Esophagus muscularis mucosa (tissue), 4 donors: ENCODE measurements at regions not wholly inside any gene's neighbourhood (a gene's known extent, or its start where the extent isn't known, plus 50 kb on each side); places are given as distances from the start of the nearest gene placed in this dataset.

ENCODE experiments used
- DNase-seq: peaks from one replicate; pipeline ENCODE4 v3.0.0-alpha.2; 2017; ENCODE audit errors: extremely low spot score
- H3K27ac ChIP-seq, 4 donors: fragments of 200-600 bp; sonication (generic); replicated peaks in 1 of 4; 1 replicate in 3 of 4; 2 replicates in 1 of 4; pipeline ENCODE4 v1.5.1; 2016 to 2019; ENCODE audit warnings: mild to moderate bottlenecking in 1 of 4
- H3K27me3 ChIP-seq, 4 donors: fragments of 200-600 bp; sonication (generic); one replicate each; pipeline versions ENCODE4 v1.5.1 to v1.6.0; 2016 to 2019
- H3K36me3 ChIP-seq, 4 donors: fragments of 200-600 bp; sonication (generic); one replicate each; pipeline ENCODE4 v1.5.1; 2016 to 2019
- H3K4me1 ChIP-seq, 4 donors: fragments of 200-600 bp; sonication (generic); one replicate each; pipeline ENCODE4 v1.5.1; 2016 to 2019
- H3K4me3 ChIP-seq, 4 donors: fragments of 200-600 bp; sonication (generic); 1 replicate in 2 of 4; 2 replicates in 2 of 4; pipeline ENCODE4 v1.5.1; 2016 to 2019; ENCODE audit warnings: mild to moderate bottlenecking in 4 of 4, moderate library complexity in 1 of 4
- H3K9me3 ChIP-seq, 4 donors: fragments of 200-600 bp; sonication (generic); 1 replicate in 3 of 4; 2 replicates in 1 of 4; pipeline ENCODE4 v1.5.1; 2016 to 2019
- EP300 ChIP-seq: sonication (generic); formaldehyde crosslinking; IDR thresholded peaks from one replicate; pipeline ENCODE4 v1.6.1; 2017; ENCODE audit warnings: antibody characterized with exemption
- POLR2A ChIP-seq: fragments of 450-650 bp; IDR thresholded peaks from one replicate; pipeline ENCODE4 v1.6.1; 2017; ENCODE audit warnings: antibody characterized with exemption, moderate library complexity, mild to moderate bottlenecking, low read depth
- POLR2AphosphoS5 ChIP-seq, 2 donors: sonication (generic); formaldehyde crosslinking; IDR thresholded peaks; one replicate each; pipeline ENCODE4 v1.6.1; 2017; ENCODE audit warnings: antibody characterized with exemption in 2 of 2
- WGBS: methylation state at CpG from one replicate; pipeline ENCODE4 v1.1.5; 2018; 5-methylcytosine and 5-hydroxymethylcytosine counted together
- intact Hi-C: fragments of 100-400 bp; cut with DNase I; formaldehyde crosslinking; loops from one replicate; pipeline ENCODE4 v1.15.1; 2023
- small RNA-seq, 3 donors: library from RNA; depleted of rRNA; stranded (forward); fragments of <200 nt; gene quantifications; one replicate each; pipeline ENCODE3, GENCODE V24; 2016
- TF ChIP-seq, protein P1 (sequence below), 3 experiments: fragments of 200-600 bp in 2 of 3; fragments of 450-650 bp in 1 of 3; sonication (generic) in 2 of 3; IDR thresholded peaks; one replicate each; pipeline ENCODE4 v1.5.1; 2017 to 2019; ENCODE audit warnings: antibody characterized with exemption in 3 of 3, mild to moderate bottlenecking in 2 of 3, moderate library complexity in 1 of 3

DNA sequence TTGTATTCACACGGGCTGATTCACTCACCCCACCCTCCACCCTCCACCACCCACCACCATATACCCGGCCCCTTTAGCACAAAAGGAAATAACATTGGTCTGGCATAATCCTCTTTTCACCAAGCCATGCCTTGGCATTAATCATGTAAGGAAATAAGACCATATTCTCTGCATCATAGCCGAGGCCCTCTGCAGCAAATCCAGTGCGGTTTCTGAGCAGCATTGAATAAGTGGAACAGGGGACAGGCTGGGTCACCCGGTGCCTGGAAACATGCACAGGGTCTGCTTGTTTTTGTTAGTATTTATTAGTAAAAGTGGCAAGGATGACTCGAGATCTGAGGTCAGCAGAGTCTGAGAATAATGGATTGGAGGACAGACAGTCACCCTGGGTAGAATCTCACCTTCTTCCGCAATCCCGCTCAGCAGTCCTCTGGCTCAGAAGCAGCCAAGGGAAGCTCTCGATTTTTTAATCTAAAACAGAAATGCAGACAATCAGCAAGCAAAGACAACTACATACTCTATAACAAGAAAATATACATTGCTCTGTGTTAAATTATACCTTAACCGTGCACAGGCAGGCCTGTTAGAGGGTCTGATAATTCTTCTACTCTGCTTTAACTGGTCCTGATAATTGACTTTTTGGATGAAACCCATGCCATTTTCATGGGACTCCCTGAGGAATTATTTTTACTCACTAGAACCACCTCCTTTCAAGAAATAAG lies 52.4 kb upstream of the CDC42BPA start:
- WGBS, result 85% methylated on average over 10 of the region's 10 CpGs
- Histone ChIP-seq H3K4me1 (no peaks in the 10 kb centered on the region), H3K36me3 (no peaks in the 10 kb centered on the region), H3K4me3 (no peak overlapping the region), H3K27me3 (no peaks in the 10 kb centered on the region), H3K27ac (no peak overlapping the region), H3K9me3 (no peaks in the 10 kb centered on the region)
- no peak for TF ChIP-seq POLR2AphosphoS5 (IDR thresholded peaks at IDR 0.05)
- intact Hi-C loops, result no loop called here
- DNase-seq, result no peak

DNA sequence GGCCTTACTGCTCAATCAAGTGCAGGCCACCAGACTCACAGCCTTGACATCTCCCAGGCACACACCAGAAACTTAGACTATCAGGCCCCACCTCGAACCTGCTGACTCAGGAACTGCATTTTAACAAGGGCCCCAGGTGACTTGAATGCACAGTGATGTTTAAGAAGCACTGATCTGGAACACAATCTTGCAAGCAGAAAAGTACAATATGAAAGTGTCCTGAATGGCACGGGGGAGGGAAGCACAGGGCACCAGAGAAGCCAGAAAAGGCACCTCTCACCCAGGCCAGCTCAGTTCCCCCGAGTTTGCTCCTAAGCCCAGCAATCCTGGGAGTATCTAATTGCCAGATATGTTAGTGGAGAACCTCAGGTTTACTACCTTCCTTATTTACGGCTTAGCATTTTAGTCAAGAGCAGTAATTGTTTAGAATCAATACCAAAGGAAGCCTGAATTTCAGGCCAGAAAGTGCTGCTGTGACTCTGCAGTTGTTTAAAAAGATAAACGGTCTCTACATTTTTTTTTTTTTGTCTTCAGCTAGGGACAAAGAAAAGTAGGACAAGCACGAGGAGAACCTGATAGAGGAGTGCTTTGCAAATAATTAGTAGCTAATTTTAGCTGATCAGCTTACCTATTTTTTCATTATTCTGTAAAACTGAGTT lies 50.9 kb upstream of the CDC42BPA start:
- intact Hi-C loops, result no loop called here
- no peak for TF ChIP-seq EP300
- no peak for TF ChIP-seq POLR2AphosphoS5 (IDR thresholded peaks at IDR 0.05)
- TF ChIP-seq, protein P1, sequence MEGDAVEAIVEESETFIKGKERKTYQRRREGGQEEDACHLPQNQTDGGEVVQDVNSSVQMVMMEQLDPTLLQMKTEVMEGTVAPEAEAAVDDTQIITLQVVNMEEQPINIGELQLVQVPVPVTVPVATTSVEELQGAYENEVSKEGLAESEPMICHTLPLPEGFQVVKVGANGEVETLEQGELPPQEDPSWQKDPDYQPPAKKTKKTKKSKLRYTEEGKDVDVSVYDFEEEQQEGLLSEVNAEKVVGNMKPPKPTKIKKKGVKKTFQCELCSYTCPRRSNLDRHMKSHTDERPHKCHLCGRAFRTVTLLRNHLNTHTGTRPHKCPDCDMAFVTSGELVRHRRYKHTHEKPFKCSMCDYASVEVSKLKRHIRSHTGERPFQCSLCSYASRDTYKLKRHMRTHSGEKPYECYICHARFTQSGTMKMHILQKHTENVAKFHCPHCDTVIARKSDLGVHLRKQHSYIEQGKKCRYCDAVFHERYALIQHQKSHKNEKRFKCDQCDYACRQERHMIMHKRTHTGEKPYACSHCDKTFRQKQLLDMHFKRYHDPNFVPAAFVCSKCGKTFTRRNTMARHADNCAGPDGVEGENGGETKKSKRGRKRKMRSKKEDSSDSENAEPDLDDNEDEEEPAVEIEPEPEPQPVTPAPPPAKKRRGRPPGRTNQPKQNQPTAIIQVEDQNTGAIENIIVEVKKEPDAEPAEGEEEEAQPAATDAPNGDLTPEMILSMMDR (IDR thresholded peaks at IDR 0.05), result no peak
- TF ChIP-seq POLR2A, result no peak
- WGBS, result 81% methylated on average over 6 of the region's 6 CpGs

More for the DNA sequence above, 50.9 kb upstream of the CDC42BPA start:
- DNase-seq, result no peak
- no peaks in the 10 kb centered on the region for H3K27me3 ChIP-seq
- no peak overlapping the region for H3K4me3 ChIP-seq
- no peaks in the 10 kb centered on the region for H3K9me3 ChIP-seq
- H3K4me1 ChIP-seq, result no peaks in the 10 kb centered on the region
- no peak overlapping the region for H3K27ac ChIP-seq
- H3K36me3 ChIP-seq, result no peaks in the 10 kb centered on the region

Small RNA genes in the stretch of these regions (small RNA-seq; reads per million reads assigned to genes)
- gene AL451054.2, result 0 reads per million in 3 donors
- 0 reads per million in 3 donors for gene BTF3P9
